ENCODE measurements at regions not wholly inside any gene's neighbourhood (a gene's known extent, or its start where the extent isn't known, plus 50 kb on each side); places are given as distances from the start of the nearest gene placed in this dataset.

GRCh38 chr4:107468812-107469211, 251.2 kb downstream of the PAPSS1 start (continued):
- TF ChIP-seq CHD7 (IDR thresholded peaks at IDR 0.05; ENCODE audit: low read depth, low read length) (no peak), ZEB2 (IDR thresholded peaks at IDR 0.05) (no peak), NONO (IDR thresholded peaks at IDR 0.05; ENCODE audit: low read depth in 2 of 2, low read length in 1 of 2) (no peak), ZNF398 (CRISPR knock-in tag; IDR thresholded peaks at IDR 0.05) (no peak), ZC3H11A (IDR thresholded peaks at IDR 0.05; ENCODE audit: low read depth, low read length) (no peak), CAMTA2 (CRISPR knock-in tag; conservative IDR thresholded peaks at IDR 0.05) (no peak)

Data from K562 (cell line).